Small intestine (tissue), 7 donors: ENCODE measurements at regions not wholly inside any gene's neighbourhood (a gene's known extent, or its start where the extent isn't known, plus 50 kb on each side); places are given as distances from the start of the nearest gene placed in this dataset.

Experiments
- DNase-seq, 2 donors: peaks; one replicate each; pipeline versions ENCODE4 v3.0.0 to v3.0.0-alpha.2; 2013
- FAIRE-seq: peaks from 2 replicates; lab custom pipeline; 2012; peaks lifted over from hg19 to GRCh38; lab: Jason Lieb, UNC
- H3K27ac ChIP-seq, 3 donors: one replicate each; pipeline ENCODE4 v1.5.1; 2013; ENCODE audit warnings: low read length in 2 of 3, mild to moderate bottlenecking in 2 of 3, control low read depth in 1 of 3, inconsistent platforms in 1 of 3, low read depth in 1 of 3, moderate library complexity in 1 of 3
- H3K27me3 ChIP-seq, 3 donors: one replicate each; pipeline ENCODE4 v1.6.1; 2013; ENCODE audit warnings: low read length in 3 of 3, inconsistent platforms in 1 of 3; ENCODE audit not compliant: control insufficient read depth in 3 of 3, insufficient read depth in 3 of 3
- H3K36me3 ChIP-seq, 3 donors: one replicate each; pipeline ENCODE4 v1.6.1; 2013; ENCODE audit warnings: low read length in 3 of 3, inconsistent platforms in 1 of 3, low read depth in 1 of 3, mild to moderate bottlenecking in 1 of 3, moderate library complexity in 1 of 3; ENCODE audit not compliant: control insufficient read depth in 3 of 3, insufficient read depth in 2 of 3
- H3K4me1 ChIP-seq, 3 donors: one replicate each; pipeline ENCODE4 v1.6.1; 2013; ENCODE audit warnings: low read length in 2 of 3, inconsistent platforms in 1 of 3, low read depth in 1 of 3, mild to moderate bottlenecking in 1 of 3, moderate library complexity in 1 of 3; ENCODE audit not compliant: control insufficient read depth in 3 of 3, insufficient read depth in 2 of 3
- H3K4me3 ChIP-seq, 3 donors: one replicate each; pipeline ENCODE4 v1.5.1; 2013; ENCODE audit warnings: low read length in 3 of 3, control low read depth in 1 of 3, inconsistent platforms in 1 of 3, low read depth in 1 of 3, mild to moderate bottlenecking in 1 of 3, moderate library complexity in 1 of 3
- H3K9me3 ChIP-seq, 2 donors: one replicate each; pipeline ENCODE4 v1.6.1; 2013; ENCODE audit warnings: low read depth in 1 of 2, low read length in 1 of 2; ENCODE audit not compliant: control insufficient read depth in 2 of 2, insufficient read depth in 1 of 2
- WGBS, 3 donors: extraction: QIAGEN DNeasy Blood & Tissue Kit; methylation state at CpG; one replicate each; pipeline ENCODE4 v1.1.7; 2013; 5-methylcytosine and 5-hydroxymethylcytosine counted together
- donor health status: healthy with polysubstance abuse.
- donor health status: control.
- donor health status: control.
- donor health status: Bipolar disorder and iron deficiency.
- donor health status: healthy.

- Histone ChIP-seq H3K4me1 (peaks cover 0 to 3% (median 0%) of the 10 kb centered on the region in 3 donors), H3K9me3 (no peaks in the 10 kb centered on the region), H3K36me3 (no peaks in the 10 kb centered on the region), H3K4me3 (no peak overlapping the region), H3K27me3 (no peaks in the 10 kb centered on the region), H3K27ac (no peak overlapping the region)
- DNase-seq (no peak), FAIRE-seq (no peak)
- WGBS, 3 donors, result 73 to 82% (median 79%) methylated on average over 4 of the region's 4 CpGs
Observed at GRCh38 chr15:93820566-93820965, 410.8 kb upstream of the MCTP2 start.

DNA sequence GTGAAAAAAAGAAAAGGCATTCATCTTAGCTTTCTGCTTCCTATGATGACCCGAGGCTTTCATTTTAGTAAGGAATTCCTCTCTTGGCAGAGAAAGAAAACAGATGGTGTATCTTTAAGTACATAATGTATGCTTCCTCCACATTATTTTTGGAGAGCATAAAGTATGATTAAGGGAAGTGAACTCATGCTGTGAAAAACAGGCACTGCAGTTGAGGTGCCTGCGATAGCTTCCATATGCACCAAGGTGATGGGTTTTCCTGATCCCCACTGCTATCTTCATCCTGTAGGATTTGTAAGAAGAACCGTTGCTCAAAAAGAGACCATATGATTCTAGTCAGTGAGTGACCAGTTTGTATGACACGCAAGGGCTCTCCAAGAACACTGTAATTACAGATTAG is 411.5 kb upstream of the MCTP2 start:
- H3K36me3 ChIP-seq, result no peaks in the 10 kb centered on the region
- H3K27ac ChIP-seq, result no peak overlapping the region
- H3K9me3 ChIP-seq, result no peaks in the 10 kb centered on the region
- no peaks in the 10 kb centered on the region for H3K27me3 ChIP-seq
- FAIRE-seq (no peak), DNase-seq (no peak)
- 63 to 69% (median 67%) methylated on average over 4 of the region's 4 CpGs for WGBS, 3 donors
- peaks cover 0 to 3% (median 0%) of the 10 kb centered on the region in 3 donors for H3K4me1 ChIP-seq
- no peak overlapping the region for H3K4me3 ChIP-seq

DNA sequence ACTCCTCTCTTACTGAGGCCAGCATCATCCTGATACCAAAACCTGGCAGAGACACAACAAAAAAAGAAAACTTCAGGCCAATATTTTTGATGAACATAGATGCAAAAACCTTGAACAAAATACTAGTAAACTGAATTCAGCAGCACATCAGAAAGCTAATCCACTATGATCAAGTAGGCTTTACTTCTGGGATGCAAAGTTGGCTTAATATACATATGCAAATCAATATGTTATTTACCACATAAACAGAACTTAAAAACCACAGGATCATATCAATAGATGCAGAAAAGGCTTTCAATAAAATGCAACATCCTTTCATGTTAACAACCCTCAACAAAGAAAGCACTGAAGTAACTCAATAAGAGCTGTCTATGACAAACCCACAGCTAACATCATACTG is 414.5 kb upstream of the MCTP2 start:
- no peak for FAIRE-seq
- Histone ChIP-seq H3K9me3 (no peaks in the 10 kb centered on the region), H3K27ac (no peak overlapping the region), H3K4me3 (no peak overlapping the region), H3K36me3 (no peaks in the 10 kb centered on the region), H3K27me3 (no peaks in the 10 kb centered on the region), H3K4me1 (peaks cover 0 to 3% (median 0%) of the 10 kb centered on the region in 3 donors)
- DNase-seq, result no peak

GRCh38 chr15:93811305-93811704 is 420.1 kb upstream of the MCTP2 start:
- Histone ChIP-seq H3K4me1 (no peaks in the 10 kb centered on the region), H3K9me3 (no peaks in the 10 kb centered on the region), H3K27me3 (no peaks in the 10 kb centered on the region), H3K4me3 (no peak overlapping the region), H3K27ac (no peak overlapping the region), H3K36me3 (no peaks in the 10 kb centered on the region)
- FAIRE-seq, result no peak
- DNase-seq, result no peak
- 70 to 79% (median 74%) methylated on average over 5 of the region's 5 CpGs for WGBS, 3 donors

DNA sequence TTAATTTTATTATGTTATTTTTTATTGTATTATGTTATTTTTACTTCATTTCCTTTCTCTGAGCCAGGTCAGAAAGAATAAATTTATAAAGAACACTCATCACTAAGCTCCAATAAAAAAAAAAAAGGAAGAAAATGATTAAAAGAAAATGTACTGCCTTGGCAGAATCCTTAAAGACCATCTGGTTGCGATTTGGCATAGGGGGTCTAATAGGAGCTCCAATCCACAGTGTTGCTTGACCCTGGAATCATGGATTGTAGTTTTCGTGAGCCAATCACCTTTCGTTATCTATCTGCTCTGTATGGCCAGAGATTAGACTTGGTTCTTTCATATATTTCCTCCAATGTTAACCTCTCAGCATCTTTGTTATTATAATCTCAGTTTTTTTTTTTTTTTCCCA is 421.8 kb upstream of the MCTP2 start:
- H3K27me3 ChIP-seq, result no peaks in the 10 kb centered on the region
- H3K27ac ChIP-seq, result no peak overlapping the region
- no peaks in the 10 kb centered on the region for H3K9me3 ChIP-seq
- H3K36me3 ChIP-seq, result no peaks in the 10 kb centered on the region
- 77 to 88% (median 83%) methylated on average over 3 of the region's 3 CpGs for WGBS, 3 donors
- no peaks in the 10 kb centered on the region for H3K4me1 ChIP-seq
- DNase-seq (no peak), FAIRE-seq (no peak)
- H3K4me3 ChIP-seq, result no peak overlapping the region

- Histone ChIP-seq H3K4me1 (no peaks in the 10 kb centered on the region), H3K4me3 (no peak overlapping the region), H3K27ac (no peak overlapping the region), H3K27me3 (peaks cover 0 to 2% (median 0%) of the 10 kb centered on the region in 3 donors), H3K36me3 (no peaks in the 10 kb centered on the region), H3K9me3 (no peaks in the 10 kb centered on the region)
- 86% methylated on average over 31 of the region's 31 CpGs for WGBS, 3 donors
- DNase-seq (no peak), FAIRE-seq (no peak)
Observed at GRCh38 chr15:93803421-93804152, 427.8 kb upstream of the MCTP2 start.

DNA sequence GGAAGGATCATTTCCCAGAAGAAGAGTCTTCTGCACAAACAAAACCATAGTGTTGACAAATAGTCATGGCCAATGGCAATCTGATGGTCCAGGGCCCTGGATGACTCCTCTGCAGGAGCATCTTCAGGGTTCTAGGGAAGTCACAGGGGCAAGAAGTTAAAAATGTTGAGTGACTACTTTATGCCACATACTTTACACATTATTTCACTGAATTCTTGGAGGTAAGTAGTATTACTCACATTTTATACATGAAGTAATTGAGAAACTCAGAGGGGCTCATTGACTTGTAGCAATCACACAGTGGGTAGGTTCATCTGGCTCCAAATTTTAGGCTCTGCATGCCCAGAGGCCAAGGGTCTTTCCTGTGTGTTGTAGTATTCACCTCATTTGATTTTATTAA is 430.2 kb upstream of the MCTP2 start:
- Histone ChIP-seq H3K27me3 (peaks cover 0 to 2% (median 0%) of the 10 kb centered on the region in 3 donors), H3K4me1 (no peaks in the 10 kb centered on the region), H3K36me3 (no peaks in the 10 kb centered on the region), H3K4me3 (no peak overlapping the region), H3K9me3 (no peaks in the 10 kb centered on the region), H3K27ac (no peak overlapping the region)
- FAIRE-seq (no peak), DNase-seq (no peak)

- no peak overlapping the region for H3K4me3 ChIP-seq
- H3K4me1 ChIP-seq, result no peaks in the 10 kb centered on the region
- 54 to 80% (median 75%) methylated on average over 2 of the region's 2 CpGs for WGBS, 3 donors
- FAIRE-seq (no peak), DNase-seq (no peak)
- H3K36me3 ChIP-seq, result no peaks in the 10 kb centered on the region
- H3K27me3 ChIP-seq, result peaks cover 0 to 2% (median 0%) of the 10 kb centered on the region in 3 donors
- H3K9me3 ChIP-seq, result no peaks in the 10 kb centered on the region
- no peak overlapping the region for H3K27ac ChIP-seq
Observed at GRCh38 chr15:93800805-93801204, 430.6 kb upstream of the MCTP2 start.

- H3K9me3 ChIP-seq, result peaks cover 0 to 5% of the 10 kb centered on the region in 2 donors
- no peaks in the 10 kb centered on the region for H3K27me3 ChIP-seq
- FAIRE-seq (no peak), DNase-seq (no peak)
- 76 to 94% (median 83%) methylated on average over 2 of the region's 2 CpGs for WGBS, 3 donors
- H3K4me3 ChIP-seq, result no peak overlapping the region
- no peak overlapping the region for H3K27ac ChIP-seq
- H3K4me1 ChIP-seq, result no peaks in the 10 kb centered on the region
- no peaks in the 10 kb centered on the region for H3K36me3 ChIP-seq
Observed at GRCh38 chr15:93789441-93789840, 441.9 kb upstream of the MCTP2 start.
